ENCODE measurements at regions not wholly inside any gene's neighbourhood (a gene's known extent, or its start where the extent isn't known, plus 50 kb on each side); places are given as distances from the start of the nearest gene placed in this dataset.
"Not testable (repeated sequence)": the region's sequence is repeated elsewhere in the genome, so short reads cannot be mapped to it uniquely, and the experiment has no call there.

GRCh38 chr3:88979760-88980159 is 127.7 kb upstream of the EPHA3 start:
- DNase-seq = peak; percentile 56

DNA sequence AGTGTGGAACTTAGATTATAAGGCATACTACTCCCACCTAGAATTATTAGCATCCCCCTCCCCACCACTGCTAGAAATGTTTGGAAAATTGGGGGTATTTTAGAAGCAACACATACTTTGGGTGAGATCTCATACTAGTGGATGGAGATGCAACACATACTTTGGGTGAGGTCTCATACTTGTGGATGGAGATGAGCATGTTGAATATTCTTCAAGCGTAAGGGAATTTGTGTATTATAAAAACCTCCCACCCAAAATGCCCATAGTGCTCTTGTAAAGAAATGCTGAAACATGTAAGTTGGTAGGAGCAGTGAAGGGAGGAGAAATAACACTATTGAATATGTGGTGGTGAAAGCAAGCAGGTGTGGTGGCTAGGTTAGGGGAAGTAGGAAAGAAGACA is 124.0 kb upstream of the EPHA3 start:
- DNase-seq = no peak

- DNase-seq = no peak
Observed at GRCh38 chr3:88984256-88984655, 123.2 kb upstream of the EPHA3 start.

- DNase-seq = peak; percentile 89
Observed at GRCh38 chr3:88984832-88985231, 122.6 kb upstream of the EPHA3 start.

- DNase-seq = no peak
Observed at GRCh38 chr3:88985491-88985890, 121.9 kb upstream of the EPHA3 start.

GRCh38 chr3:88986834-88987233 is 120.6 kb upstream of the EPHA3 start:
- DNase-seq = no peak

DNA sequence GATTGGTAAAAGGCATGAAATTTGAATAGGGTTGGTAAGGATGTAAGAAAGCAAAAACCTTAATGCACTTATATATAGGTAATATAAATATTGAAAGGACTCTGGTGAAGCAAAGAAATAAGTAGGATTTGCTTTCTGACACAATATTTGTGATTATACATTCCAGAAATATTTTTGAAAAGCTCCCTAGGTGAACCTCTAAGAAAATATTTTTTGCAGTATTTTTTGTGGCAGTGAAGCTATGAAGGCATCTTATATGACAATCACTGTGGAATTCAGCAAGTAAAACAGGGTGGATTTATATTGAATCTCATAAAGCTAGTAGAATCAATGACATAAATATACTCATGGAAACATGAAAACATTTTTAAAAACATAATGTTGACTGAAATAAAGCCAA is 119.6 kb upstream of the EPHA3 start:
- no peak for DNase-seq

GRCh38 chr3:88988906-88989305 is 118.5 kb upstream of the EPHA3 start:
- no peak for DNase-seq

GRCh38 chr3:88991496-88991895 is 115.9 kb upstream of the EPHA3 start:
- DNase-seq = no peak

DNA sequence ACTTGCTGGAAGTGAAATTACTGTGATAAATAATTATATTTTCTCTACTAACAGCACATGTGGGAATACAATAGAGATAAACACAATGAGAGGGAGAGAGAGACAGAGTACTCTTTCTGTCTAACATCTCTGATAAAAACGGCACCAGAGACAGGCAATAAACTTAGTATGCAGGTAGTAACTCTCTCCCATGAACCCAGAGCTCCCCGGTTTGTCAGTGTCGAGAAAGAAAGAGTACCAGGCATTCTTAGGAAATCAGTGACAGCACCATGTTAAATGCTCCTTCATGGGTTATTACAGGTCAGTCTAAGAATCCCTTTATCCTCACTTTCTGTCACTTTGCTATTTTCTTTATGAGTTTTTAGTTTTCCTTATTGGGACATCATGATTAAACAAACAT is 110.7 kb upstream of the EPHA3 start:
- DNase-seq = no peak

GRCh38 chr3:88997260-88997659 is 110.2 kb upstream of the EPHA3 start:
- DNase-seq = no peak

GRCh38 chr3:89000886-89001285 is 106.5 kb upstream of the EPHA3 start:
- DNase-seq = peak; percentile 72

- no peak for DNase-seq
Observed at GRCh38 chr3:89002191-89002590, 105.2 kb upstream of the EPHA3 start.

- peak; percentile 86 for DNase-seq
Observed at GRCh38 chr3:89013536-89013935, 93.9 kb upstream of the EPHA3 start.

DNA sequence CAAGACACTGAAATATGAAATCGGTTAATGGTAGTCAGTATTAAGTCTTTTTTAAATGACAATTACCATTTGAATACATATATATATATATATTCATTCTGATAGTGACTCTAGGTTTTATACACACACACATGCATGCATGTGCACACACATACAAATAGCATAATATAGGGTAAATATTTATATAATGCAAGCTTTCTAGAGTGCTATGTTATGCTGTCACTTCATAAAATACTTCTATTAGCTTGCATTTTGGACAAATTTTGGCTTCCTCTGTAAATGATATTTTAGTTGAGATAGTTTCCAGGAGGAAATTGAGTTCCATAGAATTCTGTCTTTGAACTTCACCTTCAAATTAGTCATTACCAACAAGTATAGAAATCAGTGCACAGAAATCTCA is 89.9 kb upstream of the EPHA3 start:
- no peak for DNase-seq

DNA sequence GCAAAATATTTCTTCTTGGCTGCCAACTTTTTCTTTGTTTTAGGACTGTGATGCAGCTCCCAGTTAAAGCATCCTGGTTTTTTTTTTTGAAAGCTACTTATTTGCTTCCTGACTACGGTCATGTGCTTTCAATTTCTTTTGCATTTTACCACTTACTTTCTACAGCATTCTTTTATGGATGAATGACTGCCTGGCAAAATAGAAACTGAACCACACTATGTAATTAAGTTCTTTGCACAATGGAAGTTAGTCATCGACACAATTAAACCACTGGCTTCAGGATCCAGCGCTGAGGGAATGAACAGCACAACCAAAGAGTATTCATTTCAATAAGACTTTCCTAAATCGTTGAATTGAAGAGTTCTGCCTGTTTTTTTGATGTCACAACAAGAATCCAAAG is 82.2 kb upstream of the EPHA3 start:
- DNase-seq = peak; percentile 92

DNA sequence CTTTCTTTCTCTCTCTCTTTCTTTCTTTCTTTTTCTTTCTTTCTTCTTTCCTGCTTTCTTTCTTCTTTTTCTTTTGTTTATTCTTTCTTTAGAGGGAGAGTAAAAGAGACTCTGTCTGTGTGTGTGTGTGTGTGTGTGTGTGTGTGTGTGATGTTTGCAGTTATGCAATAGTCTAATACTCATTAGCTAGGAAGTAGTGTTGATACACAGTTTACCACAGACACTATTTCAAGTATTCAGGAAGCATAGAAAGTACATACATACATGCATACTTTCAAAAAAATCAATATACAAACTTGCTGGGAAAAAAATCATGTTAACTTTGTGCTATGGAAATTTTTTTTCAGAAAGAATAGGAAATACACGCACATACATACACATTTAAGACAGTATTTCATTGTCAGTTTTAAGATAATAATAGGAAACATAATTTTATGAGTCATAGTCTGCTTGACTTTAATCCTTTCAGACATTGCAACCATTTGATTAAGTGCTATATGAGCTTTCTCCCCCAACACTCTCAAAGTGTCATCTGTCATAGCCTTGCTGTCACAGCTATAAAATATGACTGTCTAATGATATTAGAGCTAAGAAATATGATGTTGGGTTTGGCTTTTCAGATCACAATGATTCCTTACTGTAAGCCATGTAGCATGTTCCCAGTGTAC is 74.9 kb upstream of the EPHA3 start:
- no peak for DNase-seq

DNA sequence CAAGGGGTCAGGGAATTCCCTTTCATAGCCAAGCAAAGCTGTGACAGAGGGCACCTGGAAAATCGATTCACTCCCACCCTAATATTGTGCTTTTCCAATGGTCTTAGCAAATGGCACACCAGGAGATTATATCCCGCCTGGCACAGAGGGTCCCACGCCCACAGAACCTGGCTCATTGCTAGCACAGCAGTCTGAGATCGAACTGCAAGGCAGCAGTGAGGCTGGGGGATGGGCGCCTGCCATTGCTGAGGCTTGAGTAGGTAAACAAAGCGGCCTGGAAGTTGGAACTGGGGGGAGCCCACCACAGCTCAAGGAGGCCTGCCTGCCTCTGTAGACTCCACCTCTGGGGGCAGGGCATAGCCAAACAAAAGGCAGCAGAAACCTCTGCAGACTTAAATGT is 72.7 kb upstream of the EPHA3 start:
- DNase-seq = not testable (repeated sequence)

DNA sequence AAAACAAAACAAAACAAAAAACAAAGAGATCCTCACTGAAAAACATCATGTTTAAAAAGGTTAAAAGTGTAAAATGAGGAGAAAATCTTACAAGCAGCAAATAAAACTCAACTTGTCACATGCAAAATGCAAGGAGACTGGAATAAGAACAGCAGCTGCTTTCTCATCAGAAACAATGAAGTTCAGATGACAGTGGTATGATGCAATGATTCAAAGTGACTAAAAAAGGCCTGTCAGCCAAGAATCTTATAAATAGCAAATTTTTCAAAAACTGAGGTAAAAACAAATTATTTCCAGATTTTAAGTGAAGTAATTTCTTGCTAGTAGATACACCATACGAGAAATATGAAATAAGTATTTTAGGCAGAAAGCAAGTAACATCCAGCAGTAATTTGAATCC is 68.6 kb upstream of the EPHA3 start:
- no peak for DNase-seq

- DNase-seq = no peak
Observed at GRCh38 chr3:89042236-89042835, 65.1 kb upstream of the EPHA3 start.

DNA sequence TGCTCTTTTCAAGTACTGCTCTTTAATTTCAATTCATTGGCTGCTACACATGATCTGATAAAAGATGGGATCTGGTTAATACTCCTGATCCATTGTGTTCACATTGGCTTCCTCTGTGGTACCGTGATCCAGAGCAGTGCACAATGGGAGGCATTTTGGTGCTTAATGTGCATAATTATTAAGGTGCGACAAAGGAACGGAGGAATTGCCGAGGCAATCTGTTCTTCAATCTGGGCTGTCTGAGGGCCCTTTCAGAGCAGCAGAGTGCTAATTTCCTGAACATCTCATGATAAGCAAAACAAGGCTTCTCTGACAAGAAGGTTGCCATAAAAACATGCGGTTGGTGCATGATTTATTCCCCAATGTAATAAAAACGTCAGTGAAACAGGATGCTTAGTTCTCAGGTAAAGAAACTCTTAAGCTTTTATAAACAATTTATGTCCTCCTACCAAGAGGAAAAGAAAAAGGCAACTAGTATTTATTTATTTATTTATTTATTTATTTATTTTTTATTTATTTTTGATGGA is 64.0 kb upstream of the EPHA3 start:
- DNase-seq = peak; percentile 70

DNA sequence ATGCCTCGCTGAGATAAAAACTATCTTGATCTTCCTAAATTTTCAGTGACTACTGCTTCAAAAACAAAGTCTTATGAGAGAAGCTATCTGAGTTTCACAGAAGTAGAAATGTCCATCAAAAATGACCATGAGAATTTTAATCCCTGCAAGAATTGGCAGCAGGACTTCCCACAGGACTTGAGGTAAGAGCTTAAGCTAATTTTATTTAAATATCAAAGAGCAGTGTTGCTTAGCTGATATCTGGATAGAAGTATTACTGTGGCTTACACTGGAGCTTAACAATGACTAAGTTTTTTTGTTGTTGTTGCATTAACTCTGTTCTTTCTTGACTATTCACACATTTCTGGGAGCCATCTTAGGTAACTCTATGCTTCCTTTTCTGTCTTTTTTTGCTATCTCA is 60.8 kb upstream of the EPHA3 start:
- no peak for DNase-seq

GRCh38 chr3:89049119-89049518 is 58.3 kb upstream of the EPHA3 start:
- DNase-seq = peak; percentile 75

DNA sequence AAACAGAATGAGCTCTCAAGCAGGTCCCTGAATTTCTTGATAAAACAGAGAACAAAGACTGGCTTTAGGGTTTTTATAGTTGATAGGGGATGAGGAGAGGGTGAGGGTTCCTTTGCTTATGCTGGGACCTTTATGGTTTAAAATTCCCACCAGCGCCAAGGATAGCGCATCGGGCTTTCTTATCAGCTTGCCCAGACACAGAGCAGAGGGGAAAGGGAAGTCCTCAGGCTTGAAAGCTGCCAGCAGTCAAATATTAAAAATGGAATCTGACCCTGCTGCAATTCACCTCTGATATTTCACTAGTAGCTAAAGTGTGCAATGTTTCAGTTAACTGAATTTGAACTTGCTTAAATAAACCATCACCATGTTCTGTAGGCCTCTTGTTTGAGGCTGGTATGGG is 55.0 kb upstream of the EPHA3 start:
- no peak for DNase-seq

GRCh38 chr3:89057398-89057797 is 50.0 kb upstream of the EPHA3 start:
- no peak for DNase-seq
